ENCODE measurements at regions not wholly inside any gene's neighbourhood (a gene's known extent, or its start where the extent isn't known, plus 50 kb on each side); places are given as distances from the start of the nearest gene placed in this dataset.

DNA sequence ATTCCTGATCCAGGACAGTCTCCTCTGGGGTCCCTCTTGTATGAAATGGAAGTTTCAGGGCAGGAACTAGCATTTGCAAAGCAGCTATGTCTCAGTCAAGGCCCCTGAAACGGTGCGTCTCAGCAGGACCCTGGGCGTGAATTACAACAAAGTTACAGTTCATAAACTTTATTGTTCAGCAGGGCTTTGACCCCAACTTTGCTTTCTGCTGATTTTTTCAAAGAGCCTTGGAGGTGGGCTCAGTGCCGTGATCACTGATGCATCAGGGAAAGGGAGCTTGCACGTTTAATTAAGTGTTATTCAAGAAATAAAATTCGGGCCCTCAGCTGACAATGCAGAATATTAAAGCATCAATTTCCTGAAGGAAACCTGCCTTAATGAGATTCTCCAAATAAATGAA is 260.1 kb upstream of the C16orf82 start:
- TF ChIP-seq, protein P1, sequence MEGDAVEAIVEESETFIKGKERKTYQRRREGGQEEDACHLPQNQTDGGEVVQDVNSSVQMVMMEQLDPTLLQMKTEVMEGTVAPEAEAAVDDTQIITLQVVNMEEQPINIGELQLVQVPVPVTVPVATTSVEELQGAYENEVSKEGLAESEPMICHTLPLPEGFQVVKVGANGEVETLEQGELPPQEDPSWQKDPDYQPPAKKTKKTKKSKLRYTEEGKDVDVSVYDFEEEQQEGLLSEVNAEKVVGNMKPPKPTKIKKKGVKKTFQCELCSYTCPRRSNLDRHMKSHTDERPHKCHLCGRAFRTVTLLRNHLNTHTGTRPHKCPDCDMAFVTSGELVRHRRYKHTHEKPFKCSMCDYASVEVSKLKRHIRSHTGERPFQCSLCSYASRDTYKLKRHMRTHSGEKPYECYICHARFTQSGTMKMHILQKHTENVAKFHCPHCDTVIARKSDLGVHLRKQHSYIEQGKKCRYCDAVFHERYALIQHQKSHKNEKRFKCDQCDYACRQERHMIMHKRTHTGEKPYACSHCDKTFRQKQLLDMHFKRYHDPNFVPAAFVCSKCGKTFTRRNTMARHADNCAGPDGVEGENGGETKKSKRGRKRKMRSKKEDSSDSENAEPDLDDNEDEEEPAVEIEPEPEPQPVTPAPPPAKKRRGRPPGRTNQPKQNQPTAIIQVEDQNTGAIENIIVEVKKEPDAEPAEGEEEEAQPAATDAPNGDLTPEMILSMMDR (IDR thresholded peaks at IDR 0.05; ENCODE audit: insufficient read depth, low read depth, low read length, missing control alignments), result no peak
- H3K4me3 ChIP-seq (ENCODE audit: low read depth, low read length), result no peak overlapping the region
- no peak for DNase-seq (ENCODE audit: low read depth)

DNA sequence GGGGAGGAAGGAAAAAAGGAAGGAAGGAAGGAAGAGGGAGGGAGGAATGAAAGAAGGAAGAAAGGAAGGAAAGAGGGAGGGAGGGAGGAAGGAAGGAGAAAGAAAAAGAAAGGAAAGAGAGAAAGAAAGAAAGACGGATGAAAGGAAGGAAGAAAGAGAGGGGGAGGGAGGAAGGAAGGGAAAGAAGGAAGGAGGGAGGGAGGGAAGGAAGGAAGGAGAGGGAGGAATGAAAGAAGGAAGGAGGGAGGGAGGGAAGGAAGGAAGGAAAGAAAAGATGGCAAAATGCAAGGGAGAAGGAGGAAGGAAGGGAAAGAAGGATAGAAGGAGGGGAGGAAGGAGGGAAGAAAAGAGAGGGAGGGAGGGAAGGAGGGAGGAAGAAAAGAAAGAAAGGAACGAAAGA is 257.3 kb upstream of the C16orf82 start:
- no peak overlapping the region for H3K4me3 ChIP-seq (ENCODE audit: low read depth, low read length)
- no peak for DNase-seq (ENCODE audit: low read depth)
- TF ChIP-seq, protein P1 (IDR thresholded peaks at IDR 0.05; ENCODE audit: insufficient read depth, low read depth, low read length, missing control alignments), result no peak

DNA sequence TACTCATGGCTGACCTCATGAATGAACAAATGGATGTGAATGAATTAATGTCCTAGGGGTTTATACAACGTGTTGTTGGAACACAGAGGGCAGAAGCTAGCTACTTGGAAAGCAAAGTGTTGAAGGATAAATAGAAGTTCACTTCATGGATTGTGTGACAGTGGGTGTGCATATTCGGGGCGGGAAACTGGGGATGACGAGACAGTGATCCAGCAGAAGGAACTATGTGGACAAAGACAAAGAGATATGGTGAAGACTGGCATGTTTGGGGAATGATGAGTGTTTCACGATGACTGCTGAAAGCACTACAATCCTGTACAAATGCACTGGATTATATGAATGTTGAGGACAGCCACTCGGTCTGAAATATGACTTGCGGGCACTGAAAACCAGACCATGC is 250.5 kb upstream of the C16orf82 start:
- TF ChIP-seq, protein P1 (IDR thresholded peaks at IDR 0.05; ENCODE audit: insufficient read depth, low read depth, low read length, missing control alignments), result no peak
- no peak overlapping the region for H3K4me3 ChIP-seq (ENCODE audit: low read depth, low read length)
- DNase-seq (ENCODE audit: low read depth), result no peak

DNA sequence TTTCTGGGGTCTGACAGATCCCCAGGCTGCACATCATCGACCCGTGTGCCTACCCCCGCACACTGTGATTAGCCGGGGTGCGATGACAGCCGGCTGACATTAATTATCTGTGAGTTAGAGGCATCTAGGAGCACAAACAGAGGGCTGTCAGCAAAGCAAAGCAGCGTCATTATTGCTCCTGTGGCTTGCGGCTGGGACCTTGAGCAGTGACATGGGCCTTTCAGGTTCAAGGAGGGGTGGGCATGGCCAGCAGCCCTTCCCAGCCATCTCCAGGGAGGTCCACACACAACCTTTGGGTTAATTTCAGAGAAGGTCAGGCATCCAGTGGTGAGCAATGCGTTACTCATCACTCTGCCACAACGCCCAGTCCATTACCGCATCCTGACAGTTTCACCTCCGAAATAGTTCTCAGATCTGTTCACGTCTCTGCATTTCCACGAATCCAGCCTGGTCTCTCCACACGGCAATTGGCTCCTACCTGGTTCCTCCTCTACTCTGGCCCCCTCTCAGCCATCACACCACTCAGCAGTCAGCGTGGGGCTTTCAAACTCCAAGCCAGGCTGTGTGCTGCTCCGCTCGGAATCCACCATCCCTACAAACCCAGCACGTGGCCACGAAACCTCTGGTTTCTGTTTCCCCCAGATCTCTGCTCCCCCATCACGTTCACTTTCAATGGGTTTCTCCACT is 249.7 kb upstream of the C16orf82 start:
- TF ChIP-seq, protein P1 (IDR thresholded peaks at IDR 0.05; ENCODE audit: insufficient read depth, low read depth, low read length, missing control alignments), result no peak
- DNase-seq (ENCODE audit: low read depth), result no peak
- no peak overlapping the region for H3K4me3 ChIP-seq (ENCODE audit: low read depth, low read length)

DNA sequence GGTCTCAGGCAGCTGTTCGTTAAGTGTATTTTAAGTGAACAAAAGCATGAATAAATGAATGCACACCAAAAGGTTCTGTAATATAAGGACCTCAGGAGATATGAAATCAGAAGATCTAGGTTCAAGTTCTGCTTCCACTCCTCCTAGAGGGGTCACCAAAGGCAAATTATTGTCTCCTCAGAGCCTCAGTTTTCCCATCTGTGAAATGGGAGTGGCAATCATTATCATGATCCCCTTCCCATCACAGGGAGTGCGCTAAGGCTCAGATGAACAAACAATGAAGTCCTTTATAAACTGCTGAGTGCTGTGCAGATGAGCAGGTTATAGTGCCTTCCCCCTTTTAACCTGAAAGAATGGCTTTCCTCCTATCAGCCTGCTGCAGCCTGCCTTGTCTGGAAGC is 248.3 kb upstream of the C16orf82 start:
- no peak overlapping the region for H3K4me3 ChIP-seq (ENCODE audit: low read depth, low read length)
- no peak for DNase-seq (ENCODE audit: low read depth)
- TF ChIP-seq, protein P1 (IDR thresholded peaks at IDR 0.05; ENCODE audit: insufficient read depth, low read depth, low read length, missing control alignments), result no peak

DNA sequence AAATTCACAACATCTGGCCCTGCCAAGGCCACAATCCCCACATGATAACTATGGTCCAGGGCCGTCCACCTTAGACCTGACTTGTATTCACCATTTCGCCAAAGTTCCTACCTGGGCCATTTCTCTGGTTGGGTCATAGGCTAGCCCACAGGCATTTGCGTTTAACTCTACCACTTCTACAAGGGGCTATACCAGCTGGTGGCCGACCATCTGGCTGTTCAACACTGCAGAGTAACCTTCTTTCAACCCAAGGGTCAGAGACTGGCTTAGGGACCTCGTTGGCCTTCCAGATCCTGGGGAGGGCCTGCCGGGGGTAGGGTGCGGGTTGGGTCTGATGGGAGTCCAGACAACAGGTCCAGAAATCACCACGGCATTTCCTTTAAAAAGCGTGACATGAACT is 242.3 kb upstream of the C16orf82 start:
- no peak overlapping the region for H3K4me3 ChIP-seq (ENCODE audit: low read depth, low read length)
- no peak for DNase-seq (ENCODE audit: low read depth)
- TF ChIP-seq, protein P1 (IDR thresholded peaks at IDR 0.05; ENCODE audit: insufficient read depth, low read depth, low read length, missing control alignments), result no peak

DNA sequence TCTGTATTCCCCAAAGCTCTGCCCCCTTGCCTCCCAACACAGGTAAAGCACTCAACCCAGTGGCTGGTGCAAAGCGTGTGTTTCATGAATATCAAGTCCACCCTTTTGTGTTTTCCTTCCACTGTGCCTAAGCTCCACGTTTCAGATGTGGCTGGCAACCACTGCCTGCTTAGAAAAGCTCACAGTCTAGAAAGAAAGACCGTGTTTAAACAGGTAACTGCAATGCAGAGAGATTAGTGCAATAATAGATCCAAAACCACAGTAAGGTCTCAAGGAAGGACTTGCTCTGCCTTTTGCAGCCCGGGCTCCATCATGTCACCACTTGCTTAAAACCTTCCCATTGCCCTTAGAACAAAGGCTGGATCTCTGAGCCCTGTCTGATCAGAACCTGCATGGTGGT is 240.2 kb upstream of the C16orf82 start:
- no peak for DNase-seq (ENCODE audit: low read depth)
- TF ChIP-seq, protein P1 (IDR thresholded peaks at IDR 0.05; ENCODE audit: insufficient read depth, low read depth, low read length, missing control alignments), result no peak
- no peak overlapping the region for H3K4me3 ChIP-seq (ENCODE audit: low read depth, low read length)
